Stimulated activated CD8-positive, alpha-beta memory T cell treated with anti-CD3 and anti-CD28 coated beads, Interleukin-2, amount 100 ng/mL, for 1 hour (primary cell): ENCODE measurements at regions not wholly inside any gene's neighbourhood (a gene's known extent, or its start where the extent isn't known, plus 50 kb on each side); places are given as distances from the start of the nearest gene placed in this dataset.
"Not testable (repeated sequence)": the region's sequence is repeated elsewhere in the genome, so short reads cannot be mapped to it uniquely, and the experiment has no call there.

ENCODE experiments used
- DNase-seq, 2 donors: peaks; one replicate each; pipeline ENCODE4 v3.0.0-alpha.2; 2020; ENCODE audit warnings: low read depth in 2 of 2

- DNase-seq: no peak
Observed at GRCh38 chr3:18988614-18989229, 159.6 kb upstream of the KCNH8 start.

GRCh38 chr3:18987862-18988447, 160.4 kb upstream of the KCNH8 start:
- DNase-seq: no peak

DNA sequence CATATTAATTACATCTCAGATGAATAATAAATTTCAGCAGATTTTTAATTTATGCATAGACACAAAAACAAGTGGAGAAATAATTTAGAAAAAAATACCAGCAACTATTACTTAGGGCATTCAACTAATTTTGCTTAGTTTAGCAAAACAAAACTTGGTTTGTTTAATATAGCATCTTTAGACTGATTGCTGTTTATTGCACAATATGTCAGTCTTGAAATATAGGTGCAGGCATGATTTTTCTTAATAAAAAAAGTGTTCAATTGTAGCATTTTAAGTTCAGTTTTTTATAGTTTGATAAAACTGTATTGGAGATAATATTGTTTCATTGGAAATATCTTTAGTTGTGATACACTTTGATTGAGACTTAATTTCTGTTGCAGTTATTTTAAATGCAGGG, 161.2 kb upstream of the KCNH8 start:
- no peak for DNase-seq

GRCh38 chr3:18982920-18983319, 165.4 kb upstream of the KCNH8 start:
- no peak for DNase-seq

DNA sequence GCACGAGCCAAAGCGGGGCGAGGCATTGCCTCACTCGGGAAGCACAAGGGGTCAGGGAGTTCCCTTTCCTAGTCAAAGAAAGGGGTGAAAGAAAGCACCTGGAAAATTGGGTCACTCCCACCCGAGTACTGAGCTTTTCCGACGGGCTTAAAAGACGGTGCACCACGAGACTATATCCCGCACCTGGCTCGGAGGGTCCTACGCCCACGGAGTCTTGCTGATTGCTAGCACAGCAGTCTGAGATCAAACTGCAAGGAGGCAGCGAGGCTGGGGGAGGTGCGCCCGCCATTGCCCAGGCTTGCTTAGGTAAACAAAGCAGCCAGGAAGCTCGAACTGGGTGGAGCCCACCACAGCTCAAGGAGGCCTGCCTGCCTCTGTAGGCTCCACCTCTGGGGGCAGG, 172.2 kb upstream of the KCNH8 start:
- DNase-seq: not testable (repeated sequence)

- DNase-seq: no peak
Observed at GRCh38 chr3:18968120-18968519, 180.2 kb upstream of the KCNH8 start.

DNA sequence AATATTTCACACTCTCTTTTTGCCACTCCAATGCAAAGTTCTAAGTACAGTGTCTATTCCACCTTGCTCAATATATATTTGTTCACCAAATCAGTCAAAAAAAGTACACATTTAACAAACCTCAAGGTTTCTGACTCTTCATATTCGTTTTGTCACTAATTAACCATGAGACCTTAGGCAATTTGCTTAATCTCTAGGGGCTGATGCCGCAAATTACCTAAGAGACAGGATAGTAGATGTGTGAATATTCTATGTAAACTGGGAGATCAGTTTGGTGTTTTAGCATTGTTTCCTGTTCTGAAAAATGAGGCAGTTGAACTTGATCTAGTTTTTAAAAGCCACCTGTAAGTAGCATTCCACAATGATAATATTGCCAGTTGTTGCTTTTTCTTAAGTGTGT, 182.5 kb upstream of the KCNH8 start:
- no peak for DNase-seq

DNA sequence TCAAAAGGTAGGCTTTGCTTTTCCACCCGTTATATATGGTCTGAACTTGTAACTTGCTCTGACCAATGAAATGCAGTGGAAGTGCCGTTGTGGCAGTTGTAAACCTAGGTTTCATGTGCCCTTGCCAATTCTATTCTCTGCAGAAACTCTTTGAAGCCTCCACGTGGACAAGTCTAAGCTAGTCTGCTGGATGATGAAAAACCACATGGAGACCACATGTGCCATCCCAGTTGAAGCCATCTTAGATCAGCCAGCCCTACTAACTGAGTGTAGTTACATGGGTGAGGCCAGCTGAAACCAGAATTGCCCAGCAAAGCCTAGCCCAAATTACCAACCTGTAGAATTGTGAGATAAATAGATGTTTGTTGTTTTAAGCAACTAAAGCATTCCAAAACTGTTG, 183.7 kb upstream of the KCNH8 start:
- DNase-seq: no peak

DNA sequence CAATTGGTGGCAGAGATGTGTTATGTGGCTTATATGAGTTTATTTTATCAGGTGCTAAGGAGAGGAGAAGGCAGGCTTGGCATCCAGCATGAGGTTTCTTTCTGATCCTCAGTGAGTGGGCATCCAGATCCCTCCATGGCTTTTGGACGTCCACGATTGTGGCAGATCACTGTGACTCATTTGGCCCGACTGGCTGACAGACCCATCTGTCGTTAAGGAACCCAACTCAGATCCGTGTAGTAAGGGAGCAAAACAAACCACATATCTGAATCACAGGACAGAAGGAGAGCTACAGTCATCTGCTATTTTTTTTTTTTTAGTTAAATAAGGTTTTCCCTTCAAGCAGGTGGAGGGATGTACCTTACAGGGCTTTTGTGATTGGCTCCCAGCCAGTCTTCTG, 197.0 kb upstream of the KCNH8 start:
- no peak for DNase-seq

- no peak for DNase-seq
Observed at GRCh38 chr3:18946524-18946923, 201.8 kb upstream of the KCNH8 start.

DNA sequence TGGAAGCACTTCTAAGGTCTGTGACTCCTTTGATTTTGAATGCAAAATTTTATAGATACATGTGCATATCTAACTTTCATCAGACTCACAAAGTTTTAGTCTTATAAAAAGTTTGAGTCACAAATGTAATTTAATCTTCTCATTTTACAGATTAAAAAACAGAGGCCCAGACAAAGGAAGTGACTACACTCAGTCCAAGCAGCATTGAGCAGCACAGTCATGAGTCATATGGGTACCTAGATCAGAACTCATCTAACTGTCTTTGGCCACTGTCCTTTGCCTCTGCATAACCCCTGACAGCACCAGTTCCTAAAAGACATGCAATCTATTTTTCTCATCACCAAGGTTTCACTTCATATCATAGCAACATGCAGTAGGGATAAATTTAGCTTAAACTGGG, 210.7 kb upstream of the KCNH8 start:
- no peak for DNase-seq

- DNase-seq: no peak
Observed at GRCh38 chr3:18919158-18919557, 229.2 kb upstream of the KCNH8 start.

DNA sequence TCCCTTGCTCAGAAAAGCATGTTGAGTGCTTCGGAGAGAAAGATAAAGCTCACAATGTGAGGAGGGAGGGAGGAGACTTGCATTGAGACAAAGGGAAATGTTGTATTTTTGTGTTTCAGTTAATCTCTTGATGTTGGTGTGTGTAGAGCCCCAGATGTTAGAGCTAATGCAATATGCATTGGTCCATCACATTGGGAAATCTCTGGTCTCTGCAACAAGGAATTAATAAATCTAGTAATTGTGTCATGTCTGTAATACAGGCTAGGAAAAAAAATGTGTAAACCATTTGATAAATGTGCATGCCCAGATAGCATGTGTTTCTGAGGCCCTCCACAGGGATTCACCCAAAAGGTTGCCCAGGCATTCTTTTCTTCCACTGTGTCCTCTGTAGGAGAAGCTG, 230.4 kb upstream of the KCNH8 start:
- DNase-seq: no peak

- no peak for DNase-seq
Observed at GRCh38 chr3:18902081-18902793, 246.1 kb upstream of the KCNH8 start.

DNA sequence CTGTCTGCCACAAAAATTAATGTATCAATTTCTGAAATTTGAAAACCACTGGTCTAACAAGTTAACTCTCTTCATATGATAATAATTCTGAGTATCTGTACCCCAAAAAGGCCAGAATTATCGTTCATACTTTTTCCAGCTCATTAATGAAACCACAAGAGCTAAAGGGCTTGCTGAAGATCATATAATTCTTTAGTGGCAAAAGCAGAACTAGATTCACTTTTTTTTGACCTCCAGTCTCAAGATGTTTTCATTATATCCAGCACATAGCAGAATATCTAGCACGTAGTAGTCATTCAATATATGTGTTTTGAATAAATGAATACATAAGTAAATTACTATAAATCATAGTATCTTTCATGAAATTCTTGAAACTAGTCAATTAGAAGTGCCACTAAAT, 246.7 kb upstream of the KCNH8 start:
- no peak for DNase-seq

- no peak for DNase-seq
Observed at GRCh38 chr3:18900994-18901393, 247.3 kb upstream of the KCNH8 start.

- no peak for DNase-seq
Observed at GRCh38 chr3:18898911-18899310, 249.4 kb upstream of the KCNH8 start.

GRCh38 chr3:18892756-18893155, 255.6 kb upstream of the KCNH8 start:
- no peak for DNase-seq

DNA sequence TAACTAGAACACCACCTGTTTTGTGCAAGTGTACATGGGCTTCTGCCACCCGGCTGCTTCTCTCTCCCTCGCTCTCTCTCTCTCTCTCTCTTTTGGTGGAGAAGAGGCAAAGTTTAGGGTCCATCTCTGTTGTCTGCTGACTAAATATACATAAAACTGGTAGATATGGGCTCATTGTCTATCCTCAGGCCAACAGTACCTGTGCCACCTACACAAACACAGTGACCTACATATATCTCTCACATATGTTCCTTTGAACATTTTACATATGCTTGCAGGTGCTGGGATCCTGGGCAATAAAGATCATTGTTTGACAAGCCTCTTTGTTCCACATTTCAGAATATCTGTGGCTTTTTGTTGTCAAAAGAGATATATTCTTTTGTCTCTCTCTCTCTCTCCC, 256.3 kb upstream of the KCNH8 start:
- DNase-seq: no peak

GRCh38 chr3:18891641-18892040, 256.7 kb upstream of the KCNH8 start:
- DNase-seq: no peak

- DNase-seq: no peak
Observed at GRCh38 chr3:18890449-18890848, 257.9 kb upstream of the KCNH8 start.

DNA sequence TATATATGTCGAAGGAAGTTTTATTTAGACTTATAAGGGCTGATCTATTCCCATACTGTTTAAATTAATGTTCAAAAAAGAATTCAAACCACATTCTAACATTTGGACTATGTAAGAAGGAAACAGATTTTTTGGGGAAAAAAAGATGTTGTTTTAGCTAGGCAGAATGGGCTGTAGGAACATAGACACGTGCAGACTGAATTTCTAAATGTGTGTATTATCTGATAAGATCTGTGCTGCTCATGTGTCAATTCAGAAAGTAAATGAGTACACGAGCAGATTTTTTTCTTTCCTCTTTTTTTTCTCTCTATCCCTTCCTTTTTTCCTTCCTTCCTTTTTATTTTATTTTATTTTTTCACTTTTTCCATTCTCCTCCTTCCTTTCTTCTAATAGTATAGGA, 259.5 kb upstream of the KCNH8 start:
- DNase-seq: no peak

DNA sequence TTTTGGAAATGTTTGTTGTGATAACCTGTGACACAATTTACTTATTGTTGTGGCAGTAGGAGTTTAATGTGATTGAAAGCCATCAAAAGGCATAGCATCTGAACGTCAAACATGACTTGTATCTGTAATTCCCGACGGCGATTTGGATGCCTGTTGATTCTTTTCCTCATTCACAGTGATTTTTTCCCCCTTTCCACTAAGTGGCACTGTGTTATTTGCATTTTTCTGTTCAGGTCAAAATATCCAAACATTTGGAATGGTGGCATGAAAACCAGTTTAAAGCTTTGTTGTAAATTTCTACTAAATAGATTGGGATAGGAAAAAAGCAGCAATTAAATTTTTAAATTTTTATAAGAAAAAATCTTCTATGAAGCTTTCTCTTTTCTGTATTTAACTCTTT, 259.9 kb upstream of the KCNH8 start:
- DNase-seq: no peak

GRCh38 chr3:18886331-18886730, 262.0 kb upstream of the KCNH8 start:
- no peak for DNase-seq
